ENCODE measurements at regions not wholly inside any gene's neighbourhood (a gene's known extent, or its start where the extent isn't known, plus 50 kb on each side); places are given as distances from the start of the nearest gene placed in this dataset.

DNA sequence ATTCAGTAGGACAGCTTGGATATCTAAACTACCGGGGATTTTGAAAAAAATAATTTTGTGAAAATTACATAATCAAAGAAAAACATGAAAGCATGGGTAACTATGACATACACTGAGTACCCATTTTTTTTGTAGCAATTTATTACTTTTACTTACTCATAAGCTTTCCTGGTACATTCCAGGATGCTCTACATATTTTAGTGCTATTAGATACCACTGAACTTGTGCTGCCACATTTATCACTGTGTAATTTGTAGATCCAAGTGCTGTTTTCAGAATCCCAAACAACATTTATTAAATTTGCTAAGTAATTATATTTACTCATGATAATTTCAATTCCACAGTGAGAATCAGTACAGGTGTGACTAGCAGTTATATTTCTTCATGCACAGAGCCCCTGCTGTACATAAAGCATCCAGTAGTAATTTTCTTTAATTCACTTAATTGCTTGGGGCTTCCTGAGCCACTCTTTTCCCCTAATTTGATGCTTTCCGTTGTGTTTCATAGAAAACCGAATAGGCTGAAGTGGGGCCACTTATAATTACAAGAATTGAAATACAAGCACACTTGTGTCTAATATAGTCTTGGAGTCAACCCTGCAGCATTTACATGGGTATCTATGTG lies 2254.4 kb downstream of the ARAP2 start:
- TF ChIP-seq EZH2phosphoT487 (IDR thresholded peaks at IDR 0.05; ENCODE audit: borderline replicate concordance, low read length) (no peak), EZH2 (IDR thresholded peaks at IDR 0.05; ENCODE audit: low read length, unreplicated experiment) (no peak)
- TF ChIP-seq, protein P1, sequence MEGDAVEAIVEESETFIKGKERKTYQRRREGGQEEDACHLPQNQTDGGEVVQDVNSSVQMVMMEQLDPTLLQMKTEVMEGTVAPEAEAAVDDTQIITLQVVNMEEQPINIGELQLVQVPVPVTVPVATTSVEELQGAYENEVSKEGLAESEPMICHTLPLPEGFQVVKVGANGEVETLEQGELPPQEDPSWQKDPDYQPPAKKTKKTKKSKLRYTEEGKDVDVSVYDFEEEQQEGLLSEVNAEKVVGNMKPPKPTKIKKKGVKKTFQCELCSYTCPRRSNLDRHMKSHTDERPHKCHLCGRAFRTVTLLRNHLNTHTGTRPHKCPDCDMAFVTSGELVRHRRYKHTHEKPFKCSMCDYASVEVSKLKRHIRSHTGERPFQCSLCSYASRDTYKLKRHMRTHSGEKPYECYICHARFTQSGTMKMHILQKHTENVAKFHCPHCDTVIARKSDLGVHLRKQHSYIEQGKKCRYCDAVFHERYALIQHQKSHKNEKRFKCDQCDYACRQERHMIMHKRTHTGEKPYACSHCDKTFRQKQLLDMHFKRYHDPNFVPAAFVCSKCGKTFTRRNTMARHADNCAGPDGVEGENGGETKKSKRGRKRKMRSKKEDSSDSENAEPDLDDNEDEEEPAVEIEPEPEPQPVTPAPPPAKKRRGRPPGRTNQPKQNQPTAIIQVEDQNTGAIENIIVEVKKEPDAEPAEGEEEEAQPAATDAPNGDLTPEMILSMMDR (conservative IDR thresholded peaks at IDR 0.05; ENCODE audit: low read depth, low read length), result no peak
